NCI-H526 (cell line): ENCODE measurements at regions not wholly inside any gene's neighbourhood (a gene's known extent, or its start where the extent isn't known, plus 50 kb on each side); places are given as distances from the start of the nearest gene placed in this dataset.
"Not testable (repeated sequence)": the region's sequence is repeated elsewhere in the genome, so short reads cannot be mapped to it uniquely, and the experiment has no call there.

Source experiments
- DNase-seq, 2 experiments: peaks; one replicate each; lab custom pipeline; 2025; lab: John Stamatoyannopoulos, UW

DNA sequence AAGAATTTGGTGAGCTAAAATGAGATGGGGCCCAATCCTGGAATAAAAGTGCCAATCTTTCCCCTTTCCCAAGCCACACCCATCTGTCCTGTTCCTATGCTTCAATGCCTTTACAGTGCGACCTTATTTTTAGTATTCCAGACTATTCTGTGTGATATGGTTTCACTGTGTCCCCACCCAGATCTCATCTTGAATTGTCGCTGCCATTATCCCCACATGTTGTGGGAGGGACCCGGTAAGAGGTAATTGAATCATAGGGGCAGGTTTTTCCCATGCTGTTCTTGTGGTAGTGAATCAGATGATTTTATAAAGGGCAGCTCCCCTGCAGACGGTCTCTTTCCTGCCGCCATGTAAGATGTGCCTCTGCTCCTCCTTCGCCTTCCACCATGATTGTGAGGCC, 129.3 kb upstream of the KIF26B start:
- no peak for DNase-seq

GRCh38 chr1:245023222-245023621, 131.6 kb upstream of the KIF26B start:
- no peak for DNase-seq

DNA sequence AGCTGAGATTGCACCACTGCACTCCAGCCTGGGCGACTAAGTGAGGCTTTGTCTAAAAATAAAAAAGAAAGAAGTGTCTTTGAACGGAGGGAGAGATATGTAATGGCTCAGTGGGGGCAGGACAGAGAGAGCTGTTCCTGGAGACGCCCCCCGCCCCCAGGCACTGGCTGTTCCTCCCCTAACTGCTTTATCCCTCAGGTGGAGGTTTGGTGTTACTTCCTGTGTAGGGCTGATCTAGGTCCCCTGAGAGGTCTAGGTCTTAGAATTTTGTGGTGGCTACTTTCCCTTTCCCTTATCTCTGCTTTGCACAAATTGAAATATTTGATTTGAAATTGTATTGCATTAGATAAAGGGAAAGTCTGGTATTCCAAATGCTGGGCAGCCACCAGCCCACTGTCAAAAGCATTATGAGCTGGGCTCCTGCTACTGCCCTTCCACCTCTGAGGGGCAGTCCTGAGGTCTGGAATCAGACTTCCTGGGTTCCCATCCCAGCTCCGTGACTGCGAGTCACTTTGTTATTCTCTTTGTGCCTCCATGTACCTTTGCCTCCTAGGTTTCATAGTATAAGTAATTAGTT, 134.8 kb upstream of the KIF26B start:
- DNase-seq, result no peak

DNA sequence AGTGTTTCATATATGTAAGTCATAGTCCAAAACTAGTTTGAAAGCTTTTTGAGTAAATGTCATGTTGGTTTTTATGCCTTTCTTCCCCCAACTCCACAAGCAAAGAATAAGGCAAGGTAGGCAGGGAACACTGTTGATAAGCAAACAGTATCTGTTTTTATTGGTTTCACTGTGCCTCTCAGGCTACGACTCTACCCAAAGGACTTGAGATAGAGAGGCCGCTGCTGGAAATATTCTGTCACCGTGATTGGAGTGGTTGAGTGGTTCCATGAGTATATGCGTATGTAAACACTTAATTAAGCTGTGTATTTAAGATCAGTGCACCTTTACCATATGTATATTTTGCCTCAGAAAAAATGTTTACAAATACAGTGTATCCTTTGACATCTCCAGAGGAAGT, 138.1 kb upstream of the KIF26B start:
- peak in 1 of 2 experiments; percentile 3 for DNase-seq

DNA sequence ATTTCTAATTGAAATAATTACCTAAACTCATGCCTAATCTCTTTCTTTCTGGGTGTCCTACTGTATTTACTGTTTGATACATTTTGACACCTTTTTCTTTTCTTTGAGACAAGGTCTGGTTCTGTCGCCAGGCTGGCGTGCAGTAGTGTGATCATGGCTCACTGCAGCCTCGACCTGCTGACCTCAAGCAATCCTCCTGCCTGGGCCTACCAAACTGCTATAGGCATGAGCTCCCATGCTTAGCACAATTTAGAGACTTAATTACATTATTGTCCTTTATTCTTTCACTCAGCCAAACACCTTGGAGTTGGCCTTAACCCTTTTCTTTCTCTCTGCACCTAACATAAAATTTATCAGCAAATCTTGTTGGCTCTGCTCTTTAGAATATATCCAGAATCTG, 139.8 kb upstream of the KIF26B start:
- no peak for DNase-seq

DNA sequence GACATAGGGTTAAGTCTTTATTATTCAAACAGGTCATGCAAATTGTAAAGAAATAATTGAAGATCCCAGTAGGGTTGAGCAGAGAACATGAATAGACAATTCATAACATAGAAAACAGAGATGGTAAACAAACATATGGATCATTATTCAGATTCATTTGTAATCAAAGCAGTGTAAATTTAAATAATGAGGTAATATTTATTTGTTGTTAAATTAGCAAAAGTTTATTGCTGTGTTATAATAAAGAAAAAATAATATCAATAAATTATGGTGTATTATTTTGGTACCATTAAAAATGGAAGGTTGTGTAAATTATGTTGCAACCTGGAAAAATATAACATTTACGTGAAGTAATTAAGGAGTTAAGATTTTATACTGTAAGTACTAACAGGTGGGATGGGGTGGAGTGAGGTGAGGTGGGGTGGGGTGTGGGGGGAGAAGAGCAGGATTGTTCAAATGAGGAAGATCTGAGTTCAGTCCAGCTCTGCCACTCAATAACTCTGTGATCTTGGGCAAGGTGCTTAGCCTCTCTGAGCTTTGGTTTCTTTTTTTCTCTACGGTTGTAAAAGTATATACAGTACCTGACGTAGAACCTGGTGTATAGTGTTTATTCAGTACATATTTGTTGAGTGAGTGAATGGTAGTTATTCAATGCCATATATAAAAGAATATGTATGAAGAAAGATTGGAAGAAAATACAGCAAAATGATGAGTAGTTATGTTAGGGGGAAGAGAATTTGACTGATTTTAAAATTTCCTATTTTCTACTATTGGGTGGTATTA, 140.3 kb upstream of the KIF26B start:
- DNase-seq, result peak; percentile 12 to 47

GRCh38 chr1:245010018-245010614, 144.7 kb upstream of the KIF26B start:
- DNase-seq, result no peak

DNA sequence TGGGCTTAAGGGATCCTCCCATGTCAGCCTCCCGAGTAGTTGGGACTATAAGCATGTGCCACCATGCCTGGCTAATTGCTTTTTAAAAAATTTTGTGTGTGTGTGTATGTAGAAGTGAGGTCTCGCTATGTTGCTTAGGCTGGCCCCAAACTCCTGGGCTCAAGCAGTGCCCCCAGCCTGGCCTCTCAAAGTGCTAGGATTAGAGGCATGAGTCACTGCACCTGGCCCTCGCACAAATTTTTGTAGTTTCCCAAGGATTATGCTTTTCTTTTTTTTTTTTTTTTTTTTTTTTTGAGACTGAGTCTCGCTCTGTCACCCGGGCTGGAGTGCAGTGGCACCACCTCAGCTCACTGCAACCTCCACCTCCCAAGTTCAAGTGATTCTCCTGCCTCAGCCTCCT, 144.4 kb upstream of the HNRNPU start:
- DNase-seq, result no peak

- no peak for DNase-seq
These were observed 143.5 kb upstream of the HNRNPU start for GRCh38 chr1:245007852-245008251.

DNA sequence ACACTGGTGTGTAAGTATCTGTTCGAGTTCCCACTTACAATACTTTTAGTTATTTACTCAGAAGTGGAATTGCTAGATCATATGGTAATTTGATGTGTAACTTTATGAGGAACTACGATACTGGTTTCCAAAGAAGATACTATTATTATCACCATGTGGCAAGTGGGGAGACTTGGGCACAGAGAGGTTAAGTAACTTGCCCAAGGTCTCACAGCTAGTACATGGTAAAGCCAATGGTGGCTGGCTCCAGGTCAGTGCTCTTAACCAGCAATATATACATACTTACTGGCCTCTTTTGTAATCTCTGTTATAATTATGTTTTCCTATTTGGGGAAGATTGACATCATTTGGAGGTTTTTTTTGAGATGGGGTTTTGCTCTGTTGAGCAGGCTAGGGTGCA, 138.9 kb upstream of the HNRNPU start:
- no peak for DNase-seq

DNA sequence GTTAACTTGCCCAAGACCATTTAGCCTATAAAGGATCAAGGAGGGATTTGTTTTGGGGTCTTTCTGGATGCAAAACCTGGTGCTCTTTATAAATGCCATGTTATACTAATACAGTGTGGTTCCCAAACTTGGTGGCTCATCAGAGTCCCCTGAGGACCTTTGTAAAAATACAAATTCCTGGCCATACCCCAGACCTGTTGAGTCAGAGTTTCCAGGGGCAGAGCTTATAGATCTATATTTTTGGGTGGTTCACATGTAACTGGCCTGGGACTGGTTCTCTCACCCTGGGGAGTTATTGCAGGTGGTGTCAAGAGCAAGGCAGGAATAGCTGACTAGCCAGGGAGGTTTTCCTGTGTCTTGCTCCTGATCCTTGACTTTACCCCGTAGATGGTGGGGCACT, 136.9 kb upstream of the HNRNPU start:
- DNase-seq, result no peak

GRCh38 chr1:245000872-245001188, 136.5 kb upstream of the HNRNPU start:
- no peak for DNase-seq

DNA sequence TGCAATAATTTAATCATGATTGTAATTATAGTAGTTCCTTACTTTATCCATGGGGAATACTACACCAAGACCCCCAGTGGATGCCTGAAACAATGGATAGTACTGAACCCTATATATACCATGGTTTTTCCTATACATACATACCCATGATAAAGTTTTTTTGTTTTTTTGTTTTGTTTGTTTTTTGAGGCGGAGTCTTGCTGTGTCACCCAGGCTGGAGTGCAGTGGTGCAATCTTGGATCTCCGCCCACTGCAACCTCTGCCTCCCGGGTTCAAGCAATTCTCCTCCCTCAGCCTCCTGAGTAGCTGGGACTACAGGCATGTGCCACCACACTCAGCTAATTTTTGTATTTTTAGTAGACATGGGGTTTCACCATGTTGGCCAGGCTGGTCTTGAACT, 135.3 kb upstream of the HNRNPU start:
- not testable (repeated sequence) for DNase-seq

- DNase-seq, result no peak
These were observed 134.5 kb upstream of the HNRNPU start for GRCh38 chr1:244998717-244999346.

DNA sequence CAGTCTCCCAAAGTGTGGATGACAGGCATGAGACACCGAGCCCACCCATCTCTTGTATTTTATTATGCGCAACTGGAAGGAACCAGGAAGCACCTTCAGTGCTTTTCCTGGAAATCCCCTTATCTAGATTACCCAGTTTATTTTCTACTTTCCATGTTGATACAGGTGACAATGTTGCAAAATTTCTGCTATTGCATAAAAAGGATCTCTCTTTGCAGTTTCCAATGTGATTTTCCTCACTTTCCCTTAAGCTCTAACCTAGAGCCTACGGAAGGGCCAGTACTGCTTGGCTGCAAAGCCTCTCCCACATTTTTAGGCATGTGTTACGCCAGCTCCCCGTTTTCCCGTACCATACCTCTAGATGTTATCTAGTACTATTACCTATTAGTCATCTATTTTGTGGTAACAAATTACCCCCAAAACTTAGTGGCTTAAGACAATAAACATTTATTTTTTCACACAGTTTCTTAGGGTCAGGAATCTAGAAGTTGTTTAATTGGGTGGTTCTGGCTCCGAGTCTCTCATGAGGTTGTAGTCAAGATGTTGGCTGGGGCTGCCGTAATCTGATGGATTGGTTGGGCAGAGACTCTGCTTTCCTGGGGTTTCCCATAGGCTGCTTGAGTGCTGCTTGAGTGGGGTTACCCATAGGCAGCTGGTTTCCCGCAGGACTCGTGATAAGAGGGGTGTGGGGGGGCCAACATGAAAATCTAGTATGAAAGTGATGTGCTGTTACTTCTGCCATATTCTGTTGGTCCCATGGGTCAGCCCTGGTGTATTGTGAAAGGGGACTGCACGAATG, 131.5 kb upstream of the HNRNPU start:
- no peak for DNase-seq

DNA sequence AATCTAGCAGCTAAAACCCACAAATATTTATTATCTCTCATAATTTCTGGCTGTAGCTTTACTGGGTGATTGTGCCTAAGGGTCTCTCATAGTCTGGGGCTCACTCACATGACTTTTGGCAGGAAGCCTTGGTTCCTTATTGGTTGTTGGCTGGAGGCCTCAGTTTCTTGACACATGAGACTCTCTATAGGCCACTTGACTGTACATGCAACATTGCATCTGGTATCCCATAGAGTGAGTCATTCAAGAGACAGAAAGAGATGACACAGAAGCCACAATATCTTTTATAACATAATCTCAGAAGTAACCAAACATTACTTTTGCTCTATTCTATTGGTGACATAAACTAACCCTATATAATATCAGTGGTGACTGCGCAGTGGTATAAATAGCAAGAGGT, 128.5 kb upstream of the HNRNPU start:
- no peak for DNase-seq

GRCh38 chr1:244989813-244990212, 125.5 kb upstream of the HNRNPU start:
- DNase-seq, result no peak

- DNase-seq, result no peak
These were observed 124.2 kb upstream of the HNRNPU start for GRCh38 chr1:244988521-244988920.

- DNase-seq, result no peak
These were observed 116.3 kb upstream of the HNRNPU start for GRCh38 chr1:244980605-244981004.

GRCh38 chr1:244974550-244974949, 110.2 kb upstream of the HNRNPU start:
- DNase-seq, result no peak

DNA sequence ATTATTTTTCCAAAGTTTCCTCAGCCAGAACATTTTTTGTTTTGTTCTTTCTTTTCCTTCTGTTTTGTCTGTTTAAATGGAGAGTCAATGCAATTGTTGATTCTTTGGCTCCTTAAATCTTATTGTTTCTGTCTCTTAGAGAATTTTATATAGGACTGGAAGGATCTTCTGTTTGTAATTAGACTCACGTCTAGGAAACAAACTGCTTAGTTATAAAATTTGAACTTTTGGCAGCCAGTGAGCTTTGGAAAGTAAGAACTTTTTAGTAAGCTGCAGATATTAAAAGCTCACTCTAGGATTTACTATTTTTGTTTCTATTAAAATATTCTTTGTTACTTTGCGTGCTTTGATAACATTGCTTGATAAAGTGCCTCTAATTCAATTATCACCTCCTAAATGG, 109.8 kb upstream of the HNRNPU start:
- DNase-seq, result no peak

GRCh38 chr1:244971552-244972216, 107.3 kb upstream of the HNRNPU start:
- peak in 1 of 2 experiments; percentile 44 for DNase-seq
